H1 (cell line): ENCODE measurements at regions not wholly inside any gene's neighbourhood (a gene's known extent, or its start where the extent isn't known, plus 50 kb on each side); places are given as distances from the start of the nearest gene placed in this dataset.

Experiments
- CTCF ChIA-PET: fragments of 300-600 bp; sonication (Branson Sonifier 250); formaldehyde crosslinking; loops from one replicate; lab custom pipeline; 2021; ENCODE audit not compliant: partially characterized antibody; lab: Charles Lee
- POLR2A ChIA-PET: fragments of 300-600 bp; sonication (Branson Sonifier 250); formaldehyde crosslinking; loops from one replicate; lab custom pipeline; 2021; ENCODE audit warnings: inconsistent platforms; ENCODE audit not compliant: partially characterized antibody; lab: Charles Lee
- DNase-seq, 2 experiments: peaks; one replicate each; pipeline versions ENCODE4 v3.0.0 to v3.0.0-alpha.2; 2010 to 2022; ENCODE audit warnings: low spot score in 2 of 2, low read depth in 1 of 2, mixed read lengths in 1 of 2
- FAIRE-seq: peaks from 2 replicates; lab custom pipeline; 2011; peaks lifted over from hg19 to GRCh38; lab: Jason Lieb, UNC
- H2AFZ ChIP-seq: 2 replicates; pipeline ENCODE4 v1.8.1; 2012; ENCODE audit warnings: low read length, inconsistent platforms
- H2AK5ac ChIP-seq: 2 replicates; pipeline ENCODE4 v1.6.1; 2013; ENCODE audit warnings: low read depth, low read length
- H2BK120ac ChIP-seq: replicated peaks from 2 replicates; pipeline ENCODE3; 2013; ENCODE audit warnings: low read depth, low read length, inconsistent platforms
- H2BK12ac ChIP-seq: 2 replicates; pipeline ENCODE4 v1.6.1; 2013; ENCODE audit warnings: low read depth, low read length
- H2BK15ac ChIP-seq: 2 replicates; pipeline ENCODE4 v1.6.1; 2013; ENCODE audit warnings: low read length
- H2BK20ac ChIP-seq: 2 replicates; pipeline ENCODE4 v1.6.1; 2013; ENCODE audit warnings: low read length
- H2BK5ac ChIP-seq: 2 replicates; pipeline ENCODE4 v1.6.1; 2013; ENCODE audit warnings: low read depth, low read length
- H3K14ac ChIP-seq: 2 replicates; pipeline ENCODE4 v1.6.1; 2013; ENCODE audit warnings: inconsistent platforms; ENCODE audit not compliant: insufficient read length
- H3K18ac ChIP-seq: 2 replicates; pipeline ENCODE4 v1.6.1; 2013; ENCODE audit warnings: low read length; ENCODE audit errors: extremely low read depth
- H3K23ac ChIP-seq: 2 replicates; pipeline ENCODE4 v1.6.1; 2013; ENCODE audit warnings: inconsistent platforms; ENCODE audit not compliant: insufficient read length
- H3K23me2 ChIP-seq: 2 replicates; pipeline ENCODE4 v1.6.1; 2013; ENCODE audit warnings: low read depth, low read length
- H3K27ac ChIP-seq: 2 replicates; pipeline ENCODE4 v1.6.1; 2011; ENCODE audit warnings: low read depth, low read length, inconsistent platforms
- H3K27me3 ChIP-seq, 4 experiments: replicated peaks in 1 of 4; 1 replicate in 1 of 4; 2 replicates in 3 of 4; pipeline versions ENCODE4 v1.6.1 to v1.8.1; 2011 to 2013; ENCODE audit warnings: low read length in 3 of 4, mild to moderate bottlenecking in 3 of 4, inconsistent platforms in 2 of 4, mixed read lengths in 2 of 4, moderate library complexity in 1 of 4; ENCODE audit not compliant: control insufficient read depth in 3 of 4, insufficient read depth in 3 of 4; ENCODE audit errors: extremely low read depth in 1 of 4
- H3K36me3 ChIP-seq, 4 experiments: 2 replicates each; pipeline versions ENCODE4 v1.6.1 to v1.8.1; 2011 to 2013; ENCODE audit warnings: mild to moderate bottlenecking in 4 of 4, low read length in 3 of 4, moderate library complexity in 2 of 4, control low read depth in 1 of 4, inconsistent platforms in 1 of 4; ENCODE audit not compliant: insufficient read depth in 4 of 4, control insufficient read depth in 2 of 4
- H3K4ac ChIP-seq: replicated peaks from 2 replicates; pipeline ENCODE3; 2013; ENCODE audit warnings: low read length, low read depth, mixed read lengths, inconsistent platforms; ENCODE audit not compliant: insufficient read length
- H3K4me1 ChIP-seq, 4 experiments: replicated peaks in 1 of 4; 1 replicate in 1 of 4; 2 replicates in 3 of 4; pipeline versions ENCODE4 v1.6.1 to v1.8.1; 2011 to 2013; ENCODE audit warnings: low read length in 3 of 4, inconsistent platforms in 2 of 4, mixed read lengths in 1 of 4; ENCODE audit not compliant: insufficient read depth in 4 of 4, control insufficient read depth in 3 of 4
- H3K4me2 ChIP-seq, 2 experiments: 2 replicates each; pipeline versions ENCODE4 v1.6.1 to v1.8.1; 2011 to 2013; ENCODE audit warnings: low read depth in 2 of 2, low read length in 2 of 2, control low read depth in 1 of 2, inconsistent platforms in 1 of 2, mild to moderate bottlenecking in 1 of 2; ENCODE audit not compliant: insufficient read depth in 1 of 2
- H3K4me3 ChIP-seq, 4 experiments: fragments of 200-600, 300-600 bp in 1 of 4; sonication (generic), shearing (Covaris generic), sonication (Bioruptor Twin) in 1 of 4; 2 replicates each; pipeline versions ENCODE4 v1.5.1 to v1.8.1; 2011 to 2016; ENCODE audit warnings: low read length in 4 of 4, low read depth in 3 of 4, control low read depth in 2 of 4, inconsistent platforms in 2 of 4, mild to moderate bottlenecking in 2 of 4, mixed read lengths in 1 of 4, moderate library complexity in 1 of 4; ENCODE audit not compliant: insufficient read depth in 2 of 4; ENCODE audit errors: extremely low read depth in 1 of 4
- H3K56ac ChIP-seq: replicated peaks from 2 replicates; pipeline ENCODE3; 2013; ENCODE audit warnings: low read depth, mild to moderate bottlenecking, mixed read lengths, low read length, inconsistent platforms; ENCODE audit not compliant: insufficient read length
- H3K79me1 ChIP-seq: 2 replicates; pipeline ENCODE4 v1.6.1; 2013; ENCODE audit warnings: low read depth, low read length, control low read depth
- H3K79me2 ChIP-seq, 2 experiments: 2 replicates each; pipeline versions ENCODE4 v1.6.1 to v1.8.1; 2012 to 2013; ENCODE audit warnings: low read length in 2 of 2, mild to moderate bottlenecking in 2 of 2, inconsistent platforms in 1 of 2; ENCODE audit not compliant: insufficient read depth in 2 of 2, control insufficient read depth in 1 of 2
- H3K9ac ChIP-seq, 4 experiments: replicated peaks in 1 of 4; 1 replicate in 1 of 4; 2 replicates in 3 of 4; pipeline versions ENCODE4 v1.6.1 to v1.8.1; 2011 to 2013; ENCODE audit warnings: low read depth in 3 of 4, low read length in 3 of 4, control low read depth in 2 of 4, mild to moderate bottlenecking in 2 of 4, moderate library complexity in 2 of 4, inconsistent platforms in 1 of 4; ENCODE audit errors: extremely low read depth in 1 of 4
- H3K9me3 ChIP-seq, 2 experiments: 2 replicates each; pipeline versions ENCODE4 v1.6.1 to v1.8.1; 2012 to 2013; ENCODE audit warnings: mild to moderate bottlenecking in 2 of 2, moderate library complexity in 2 of 2, control low read depth in 1 of 2, inconsistent platforms in 1 of 2, low read depth in 1 of 2, low read length in 1 of 2, mixed read lengths in 1 of 2; ENCODE audit not compliant: insufficient read depth in 2 of 2
- H4K20me1 ChIP-seq, 2 experiments: replicated peaks in 1 of 2; 2 replicates each; pipeline versions ENCODE3 to v1.8.1; 2011 to 2013; ENCODE audit warnings: inconsistent platforms in 2 of 2, low read length in 2 of 2, mild to moderate bottlenecking in 1 of 2; ENCODE audit not compliant: insufficient read depth in 2 of 2, control insufficient read depth in 1 of 2
- H4K5ac ChIP-seq: 2 replicates; pipeline ENCODE4 v1.6.1; 2013; ENCODE audit warnings: low read length, low read depth, mixed read lengths, inconsistent platforms; ENCODE audit not compliant: insufficient read length
- H4K8ac ChIP-seq: 2 replicates; pipeline ENCODE4 v1.8.0; 2013; ENCODE audit warnings: mild to moderate bottlenecking, moderate library complexity, low read length, inconsistent platforms; ENCODE audit not compliant: insufficient read depth; ENCODE audit errors: extremely low read depth
- H4K91ac ChIP-seq: replicated peaks from 2 replicates; pipeline ENCODE3; 2013; ENCODE audit warnings: low read length, mixed read lengths, inconsistent platforms; ENCODE audit not compliant: insufficient read length
- CHD1 ChIP-seq: IDR thresholded peaks from 2 replicates; pipeline ENCODE4 v1.6.1; 2012; ENCODE audit warnings: low read depth, low read length, improper control_type of control experiment
- EGR1 ChIP-seq: IDR thresholded peaks from 2 replicates; pipeline ENCODE4 v1.6.1; 2011; ENCODE audit warnings: low read depth, low read length, borderline replicate concordance
- EP300 ChIP-seq, 2 experiments: IDR thresholded peaks; 1 replicate in 1 of 2; 2 replicates in 1 of 2; pipeline ENCODE4 v1.6.1; 2011 to 2012; ENCODE audit warnings: low read depth in 2 of 2, low read length in 2 of 2, mild to moderate bottlenecking in 2 of 2, borderline replicate concordance in 1 of 2, inconsistent platforms in 1 of 2, moderate library complexity in 1 of 2
- FOSL1 ChIP-seq: IDR thresholded peaks from 2 replicates; pipeline ENCODE4 v1.6.1; 2011; ENCODE audit warnings: mild to moderate bottlenecking, low read depth, low read length, moderate library complexity; ENCODE audit not compliant: insufficient read depth
- JUND ChIP-seq: IDR thresholded peaks from 2 replicates; pipeline ENCODE4 v1.6.1; 2011; ENCODE audit warnings: mild to moderate bottlenecking, improper control_type of control experiment, low read length
- RAD21 ChIP-seq, 2 experiments: IDR thresholded peaks in 1 of 2; conservative IDR thresholded peaks in 1 of 2; 2 replicates each; pipeline ENCODE4 v1.6.1; 2011; ENCODE audit warnings: low read depth in 2 of 2, low read length in 2 of 2, improper control_type of control experiment in 1 of 2, inconsistent platforms in 1 of 2, mild to moderate bottlenecking in 1 of 2, moderate library complexity in 1 of 2
- RNF2 ChIP-seq: fragments of 200-900, 300-1000 bp; sonication (generic); IDR thresholded peaks from 2 replicates; pipeline ENCODE4 v1.7.1; 2016; ENCODE audit warnings: borderline replicate concordance, low read depth, mild to moderate bottlenecking, antibody characterized with exemption, low read length; ENCODE audit not compliant: poor library complexity, severe bottlenecking; ENCODE audit errors: missing control alignments
- SP4 ChIP-seq: IDR thresholded peaks from 2 replicates; pipeline ENCODE4 v1.6.1; 2012; ENCODE audit warnings: low read length, inconsistent platforms
- SUZ12 ChIP-seq: fragments of 200-600 bp; sonication (generic); IDR thresholded peaks from 2 replicates; pipeline ENCODE4 v1.6.1; 2012; ENCODE audit warnings: mild to moderate bottlenecking, inconsistent platforms, low read length, moderate library complexity, mixed read lengths
- TEAD4 ChIP-seq: IDR thresholded peaks from 2 replicates; pipeline ENCODE4 v1.6.1; 2012; ENCODE audit warnings: low read depth, low read length, inconsistent platforms, mixed read lengths
- WGBS, 2 experiments: shearing (Covaris generic) in 1 of 2; methylation state at CpG; one replicate each; pipeline versions ENCODE4 v1.1.6 to v1.1.7; 2013 to 2015; ENCODE audit warnings: low lambda C conversion rate in 2 of 2, mixed read lengths in 2 of 2, inconsistent platforms in 1 of 2, low coverage in 1 of 2, missing lambda C conversion rate in 1 of 2; ENCODE audit not compliant: insufficient replicate concordance in 2 of 2, insufficient coverage in 1 of 2, insufficient read length in 1 of 2; ENCODE audit errors: extremely low coverage in 1 of 2, missing lambda C conversion rate in 1 of 2; 5-methylcytosine and 5-hydroxymethylcytosine counted together

DNA sequence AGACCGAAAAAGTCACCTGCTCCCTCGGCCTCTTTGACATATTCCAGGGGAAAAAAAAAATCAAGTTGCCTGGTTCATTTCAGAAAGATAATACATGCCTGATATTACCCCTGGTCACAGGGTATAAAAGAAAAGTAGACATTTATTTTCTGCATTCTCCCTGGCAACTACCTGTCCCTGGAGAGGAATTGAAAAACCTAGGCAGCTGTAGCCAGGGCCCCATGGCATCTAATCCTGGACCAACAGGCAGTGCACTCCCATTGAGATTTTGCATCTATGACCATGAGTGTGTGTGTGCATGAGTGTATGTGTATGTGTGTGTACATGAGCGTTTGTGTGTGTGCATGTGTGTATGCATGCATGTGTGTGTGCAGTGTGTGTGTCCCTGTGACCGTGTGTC lies 338.2 kb upstream of the PFKP start:
- H3K27ac ChIP-seq, result no peak overlapping the region
- POLR2A ChIA-PET, result no interaction called here

More for the DNA sequence above, 338.2 kb upstream of the PFKP start:
- Histone ChIP-seq H4K20me1 (no peaks in the 10 kb centered on the region), H2BK20ac (no peak overlapping the region), H3K9ac (no peak overlapping the region), H3K23ac (no peak overlapping the region), H3K9me3 (0 out of 4 replicates have a peak, but pooled peaks cover 0 to 3% of the 10 kb centered on the region in 2 experiments), H2BK15ac (no peak overlapping the region), H3K4me3 (no peak overlapping the region), H3K4me1 (no peaks in the 10 kb centered on the region), H3K79me2 (no peaks in the 10 kb centered on the region), H3K27me3 (no peaks in the 10 kb centered on the region), H3K23me2 (no peaks in the 10 kb centered on the region; the same call in 1 of the 2 replicates), H2BK12ac (no peak overlapping the region), H3K4ac (no peak overlapping the region), H3K14ac (no peak overlapping the region), H4K8ac (no peak overlapping the region), H3K79me1 (no peaks in the 10 kb centered on the region), H2AFZ (no peak overlapping the region), H3K4me2 (no peak overlapping the region), H4K5ac (no peak overlapping the region), H3K36me3 (no peaks in the 10 kb centered on the region), H3K56ac (no peak overlapping the region), H2BK120ac (no peak overlapping the region), H2AK5ac (no peak overlapping the region), H2BK5ac (no peak overlapping the region), H3K18ac (no peak overlapping the region), H4K91ac (no peak overlapping the region)
- TF ChIP-seq EGR1 (no peak), EP300 (IDR thresholded peaks at IDR 0.05; ENCODE audit: borderline replicate concordance in 1 of 2, low read depth in 2 of 2, low read length in 2 of 2) (no peak), TEAD4 (no peak), RAD21 (IDR thresholded peaks at IDR 0.05 in 1 of 2, conservative IDR thresholded peaks at IDR 0.05 in 1 of 2; ENCODE audit: low read depth in 2 of 2, low read length in 2 of 2) (no peak), CHD1 (no peak), FOSL1 (no peak), SP4 (no peak), JUND (no peak), RNF2 (no peak), SUZ12 (no peak)
- CTCF ChIA-PET, result interaction anchor here (0.7 kb wide), 1 partner anchor 774 kb away, joined by 5 read pairs; no protein-coding TSS in a partner anchor
- DNase-seq, result no peak
- no peak for FAIRE-seq
- WGBS, 2 experiments, result 80% methylated on average over 4 of the region's 4 CpGs; no CpG with 5 or more reads in 1 of the 2 experiments
